Testis (tissue), 2 donors: ENCODE measurements at regions not wholly inside any gene's neighbourhood (a gene's known extent, or its start where the extent isn't known, plus 50 kb on each side); places are given as distances from the start of the nearest gene placed in this dataset.

Experiments
- DNase-seq: peaks from one replicate; pipeline ENCODE4 v3.0.0-alpha.2; 2019
- H3K27ac ChIP-seq, 2 donors: fragments of 200-600 bp; sonication (generic); one replicate each; pipeline ENCODE4 v1.5.1; 2019
- H3K27me3 ChIP-seq: fragments of 200-600 bp; sonication (generic); one replicate; pipeline ENCODE4 v1.5.1; 2019
- H3K36me3 ChIP-seq: fragments of 200-600 bp; sonication (generic); one replicate; pipeline ENCODE4 v1.5.1; 2017; ENCODE audit warnings: low read depth; ENCODE audit errors: missing control alignments
- H3K4me1 ChIP-seq: fragments of 200-600 bp; sonication (generic); one replicate; pipeline ENCODE4 v1.5.1; 2019
- H3K4me3 ChIP-seq, 2 donors: fragments of 200-600 bp; sonication (generic); one replicate each; pipeline ENCODE4 v1.5.1; 2017 to 2019
- H3K9me3 ChIP-seq: fragments of 200-600 bp; sonication (generic); one replicate; pipeline ENCODE4 v1.5.1; 2017
- CTCF ChIP-seq, 3 experiments: fragments of 450-650 bp in 2 of 3; fragments of 200-600 bp in 1 of 3; sonication (generic) in 1 of 3; IDR thresholded peaks; one replicate each; pipeline ENCODE4 v1.5.1; 2016 to 2019; ENCODE audit warnings: antibody characterized with exemption in 3 of 3, mild to moderate bottlenecking in 2 of 3, moderate library complexity in 1 of 3
- POLR2A ChIP-seq: fragments of 450-650 bp; IDR thresholded peaks from one replicate; pipeline ENCODE4 v1.6.1; 2017; ENCODE audit warnings: antibody characterized with exemption, mild to moderate bottlenecking, moderate library complexity
- WGBS, 2 donors: methylation state at CpG; one replicate each; pipeline ENCODE4 v1.1.5; 2018; 5-methylcytosine and 5-hydroxymethylcytosine counted together
- intact Hi-C: fragments of 100-400 bp; cut with DNase I; formaldehyde crosslinking; loops from one replicate; pipeline ENCODE4 v1.15.1; 2023; ENCODE audit warnings: low total_unique reads

- no peak for DNase-seq
- H3K4me3 ChIP-seq, result no peak overlapping the region
- intact Hi-C loops, result no loop called here
- no peaks in the 10 kb centered on the region for H3K27me3 ChIP-seq
- no peaks in the 10 kb centered on the region for H3K9me3 ChIP-seq
- no peak overlapping the region for H3K27ac ChIP-seq
- H3K4me1 ChIP-seq, result no peaks in the 10 kb centered on the region
- no peak for TF ChIP-seq POLR2A
- no peak for TF ChIP-seq CTCF (IDR thresholded peaks at IDR 0.05)
- H3K36me3 ChIP-seq, result no peaks in the 10 kb centered on the region
Observed at GRCh38 chr15:47573673-47574072, 143.6 kb upstream of the SEMA6D start.

- no peaks in the 10 kb centered on the region for H3K27me3 ChIP-seq
- H3K4me3 ChIP-seq, result no peak overlapping the region
- no peaks in the 10 kb centered on the region for H3K36me3 ChIP-seq
- TF ChIP-seq POLR2A (no peak), CTCF (IDR thresholded peaks at IDR 0.05) (no peak)
- intact Hi-C loops, result no loop called here
- no peaks in the 10 kb centered on the region for H3K9me3 ChIP-seq
- H3K27ac ChIP-seq, result no peak overlapping the region
- no peaks in the 10 kb centered on the region for H3K4me1 ChIP-seq
- no peak for DNase-seq
Observed at GRCh38 chr15:47577000-47577399, 140.3 kb upstream of the SEMA6D start.

- DNase-seq, result no peak
- no peaks in the 10 kb centered on the region for H3K36me3 ChIP-seq
- H3K27ac ChIP-seq, result no peak overlapping the region
- H3K4me3 ChIP-seq, result no peak overlapping the region
- intact Hi-C loops, result no loop called here
- 42 to 55% methylated on average over 3 of the region's 3 CpGs for WGBS, 2 donors
- H3K9me3 ChIP-seq, result no peaks in the 10 kb centered on the region
- no peaks in the 10 kb centered on the region for H3K27me3 ChIP-seq
- TF ChIP-seq POLR2A, result no peak
- TF ChIP-seq CTCF (IDR thresholded peaks at IDR 0.05), result no peak
- H3K4me1 ChIP-seq, result no peaks in the 10 kb centered on the region
Observed at GRCh38 chr15:47577461-47577860, 139.8 kb upstream of the SEMA6D start.

GRCh38 chr15:47582233-47582632 lies 135.1 kb upstream of the SEMA6D start:
- H3K9me3 ChIP-seq, result no peaks in the 10 kb centered on the region
- H3K27me3 ChIP-seq, result no peaks in the 10 kb centered on the region
- H3K4me1 ChIP-seq, result no peaks in the 10 kb centered on the region
- no peak overlapping the region for H3K27ac ChIP-seq
- intact Hi-C loops, result no loop called here
- no peak overlapping the region for H3K4me3 ChIP-seq
- 85 to 91% methylated on average over 4 of the region's 4 CpGs for WGBS, 2 donors
- TF ChIP-seq CTCF (IDR thresholded peaks at IDR 0.05), result no peak
- no peak for TF ChIP-seq POLR2A
- no peaks in the 10 kb centered on the region for H3K36me3 ChIP-seq
- DNase-seq, result no peak

GRCh38 chr15:47584316-47584715 lies 133.0 kb upstream of the SEMA6D start:
- 81 to 96% methylated on average over 3 of the region's 3 CpGs for WGBS, 2 donors
- intact Hi-C loops, result no loop called here
- DNase-seq, result no peak
- TF ChIP-seq CTCF (IDR thresholded peaks at IDR 0.05) (no peak), POLR2A (no peak)
- no peaks in the 10 kb centered on the region for H3K4me1 ChIP-seq
- no peaks in the 10 kb centered on the region for H3K27me3 ChIP-seq
- no peaks in the 10 kb centered on the region for H3K36me3 ChIP-seq
- no peaks in the 10 kb centered on the region for H3K9me3 ChIP-seq
- no peak overlapping the region for H3K4me3 ChIP-seq
- H3K27ac ChIP-seq, result no peak overlapping the region
